GM12801 (cell line): ENCODE measurements at regions not wholly inside any gene's neighbourhood (a gene's known extent, or its start where the extent isn't known, plus 50 kb on each side); places are given as distances from the start of the nearest gene placed in this dataset.

Experiments used
- TF ChIP-seq, protein P1 (sequence below): IDR thresholded peaks from one replicate; pipeline ENCODE4 v1.5.1; 2011; ENCODE audit warnings: control low read depth; ENCODE audit not compliant: insufficient read length; ENCODE audit errors: extremely low read depth

DNA sequence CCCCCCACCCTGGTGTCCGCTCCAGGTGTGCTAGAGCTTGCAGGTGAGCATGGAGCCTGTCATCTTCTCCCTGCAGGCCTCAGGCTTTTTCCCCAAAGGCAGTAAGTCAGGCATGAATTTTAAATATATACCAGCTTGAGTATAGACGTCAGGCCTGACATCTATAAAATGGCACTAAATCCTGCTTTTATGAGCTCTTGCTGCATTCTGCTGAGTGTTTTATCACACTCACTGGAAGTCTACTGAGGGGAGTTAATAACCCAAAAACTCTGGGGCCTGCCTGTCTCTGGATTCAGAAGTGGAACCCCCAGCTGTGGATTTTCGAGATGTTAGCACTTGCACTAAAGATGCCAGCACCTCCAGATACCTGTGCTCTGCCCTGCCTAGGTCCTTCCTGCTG lies 133.4 kb upstream of the TOP1 start:
- TF ChIP-seq, protein P1, sequence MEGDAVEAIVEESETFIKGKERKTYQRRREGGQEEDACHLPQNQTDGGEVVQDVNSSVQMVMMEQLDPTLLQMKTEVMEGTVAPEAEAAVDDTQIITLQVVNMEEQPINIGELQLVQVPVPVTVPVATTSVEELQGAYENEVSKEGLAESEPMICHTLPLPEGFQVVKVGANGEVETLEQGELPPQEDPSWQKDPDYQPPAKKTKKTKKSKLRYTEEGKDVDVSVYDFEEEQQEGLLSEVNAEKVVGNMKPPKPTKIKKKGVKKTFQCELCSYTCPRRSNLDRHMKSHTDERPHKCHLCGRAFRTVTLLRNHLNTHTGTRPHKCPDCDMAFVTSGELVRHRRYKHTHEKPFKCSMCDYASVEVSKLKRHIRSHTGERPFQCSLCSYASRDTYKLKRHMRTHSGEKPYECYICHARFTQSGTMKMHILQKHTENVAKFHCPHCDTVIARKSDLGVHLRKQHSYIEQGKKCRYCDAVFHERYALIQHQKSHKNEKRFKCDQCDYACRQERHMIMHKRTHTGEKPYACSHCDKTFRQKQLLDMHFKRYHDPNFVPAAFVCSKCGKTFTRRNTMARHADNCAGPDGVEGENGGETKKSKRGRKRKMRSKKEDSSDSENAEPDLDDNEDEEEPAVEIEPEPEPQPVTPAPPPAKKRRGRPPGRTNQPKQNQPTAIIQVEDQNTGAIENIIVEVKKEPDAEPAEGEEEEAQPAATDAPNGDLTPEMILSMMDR: no peak

DNA sequence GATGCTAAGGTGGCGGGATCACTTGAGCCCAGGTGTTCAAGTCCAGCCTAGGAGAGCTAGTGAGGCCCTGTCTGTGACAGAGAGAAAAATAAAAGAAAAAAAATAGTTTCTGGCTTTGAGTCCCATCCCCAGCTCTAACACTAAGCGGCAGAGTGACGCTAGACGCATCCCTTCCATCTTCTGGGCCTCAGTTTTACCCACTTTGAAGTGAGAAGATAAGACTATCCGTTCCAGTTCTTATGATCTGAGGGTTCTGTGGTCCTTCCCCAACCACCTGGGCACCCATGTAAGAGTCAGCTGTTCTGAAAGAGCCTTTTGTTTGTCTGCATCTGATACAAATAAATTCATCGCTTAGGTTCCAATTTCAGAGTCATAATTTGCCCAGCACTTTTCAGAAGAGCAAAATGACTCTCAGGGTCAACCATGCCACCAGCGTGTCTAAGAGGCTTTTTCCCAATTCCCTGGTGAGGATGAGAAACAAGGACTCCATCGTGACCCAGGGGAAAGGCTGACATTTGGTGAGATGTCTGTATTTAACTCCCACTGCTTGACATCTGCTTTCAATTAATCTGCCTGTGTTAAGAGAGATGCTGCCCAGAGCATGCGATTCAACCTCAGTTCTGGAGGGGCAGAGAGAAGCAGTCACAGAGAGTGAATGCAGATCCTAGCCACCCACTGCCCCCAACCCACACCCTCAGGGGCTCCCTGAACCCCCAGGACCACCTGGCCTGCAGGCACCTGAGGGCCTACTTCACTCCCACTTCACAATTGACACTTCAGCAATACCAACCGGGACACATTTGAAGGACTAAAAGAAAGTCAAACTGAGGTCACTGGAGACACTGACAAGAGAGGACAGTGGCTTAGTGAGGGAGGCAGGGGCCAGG lies 131.6 kb upstream of the TOP1 start:
- TF ChIP-seq, protein P1: no peak

DNA sequence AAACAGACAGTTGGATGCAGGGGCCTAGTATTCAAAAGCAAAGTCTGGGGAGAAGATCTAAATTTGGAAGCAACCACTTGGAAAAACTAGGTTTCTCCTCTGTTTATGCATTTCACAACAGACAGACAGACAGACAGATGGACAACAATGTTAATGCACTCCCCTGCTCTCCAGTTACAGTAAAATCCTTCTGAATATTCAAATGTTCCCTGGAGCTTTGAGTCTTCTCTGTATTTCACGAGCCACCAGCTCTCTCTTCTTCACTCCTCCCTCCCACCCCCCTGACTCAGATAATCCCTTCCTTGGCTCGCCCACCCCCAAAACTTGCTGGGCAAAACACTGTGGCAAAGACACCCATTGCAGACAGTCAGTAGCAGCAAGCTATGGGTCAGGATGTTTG lies 129.3 kb upstream of the TOP1 start:
- TF ChIP-seq, protein P1: no peak

DNA sequence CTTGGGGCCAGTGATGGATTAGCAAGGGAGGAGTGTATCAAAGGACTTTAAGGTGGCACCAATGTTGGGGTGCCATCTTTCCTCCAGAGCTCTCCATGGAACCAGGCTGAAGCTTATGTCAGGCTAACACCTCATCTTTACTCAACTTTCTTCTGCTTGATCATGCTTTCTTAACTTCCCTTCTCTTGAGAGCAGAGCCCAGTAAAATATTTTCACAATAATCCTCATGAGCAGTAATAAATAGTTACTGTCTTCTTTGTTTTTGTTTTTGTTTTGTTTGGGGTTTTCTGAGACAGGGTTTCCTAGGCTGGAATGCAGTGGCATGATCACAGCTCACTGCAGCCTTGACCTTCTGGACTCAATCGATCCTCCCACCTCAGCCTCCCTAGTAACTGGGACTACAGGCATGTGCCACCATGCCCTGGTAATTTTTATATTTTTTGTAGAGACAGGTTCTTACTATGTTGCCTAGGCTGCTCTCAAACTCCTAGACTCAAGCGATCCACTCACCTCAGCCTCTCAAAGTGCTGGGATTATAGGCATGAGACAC lies 127.9 kb upstream of the TOP1 start:
- TF ChIP-seq, protein P1: no peak

DNA sequence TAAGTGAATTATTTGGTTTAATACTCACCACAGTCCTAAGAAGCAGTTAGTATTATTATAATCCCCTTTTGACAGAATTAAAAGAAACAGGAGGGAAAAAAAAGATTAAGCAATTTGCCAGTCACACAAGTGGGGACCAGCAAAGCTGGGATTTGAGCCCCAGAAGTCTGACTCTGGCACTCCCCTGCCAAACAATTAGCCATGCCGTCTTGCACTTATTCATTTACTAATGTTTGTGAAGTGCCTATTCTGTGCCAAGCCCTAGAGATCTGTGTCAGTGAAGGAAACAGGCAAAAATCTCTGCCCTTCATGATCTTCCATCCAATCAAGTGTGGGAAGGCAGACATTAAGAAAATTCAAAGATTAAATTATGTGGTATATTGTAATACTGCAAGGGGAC lies 126.0 kb upstream of the TOP1 start:
- TF ChIP-seq, protein P1: no peak

DNA sequence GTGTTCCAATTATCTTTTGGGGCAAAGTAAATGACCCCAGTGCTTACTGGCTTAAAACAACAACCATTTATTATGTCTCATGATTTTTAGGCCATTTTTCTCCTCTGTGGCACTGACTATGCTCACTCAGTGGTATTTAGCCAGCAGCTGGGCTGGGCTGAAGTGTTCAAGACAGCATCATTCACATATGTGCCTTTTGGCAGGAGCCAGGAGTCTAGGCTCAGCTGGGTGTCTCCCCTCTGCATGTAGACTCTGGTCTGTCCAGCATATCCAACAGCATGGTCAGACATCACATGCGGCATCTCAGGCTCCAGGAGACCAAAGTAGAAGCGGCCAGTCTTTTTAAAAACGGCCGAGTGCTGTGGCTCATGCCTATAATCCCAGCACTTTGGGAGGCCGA lies 120.3 kb upstream of the TOP1 start:
- TF ChIP-seq, protein P1: no peak

DNA sequence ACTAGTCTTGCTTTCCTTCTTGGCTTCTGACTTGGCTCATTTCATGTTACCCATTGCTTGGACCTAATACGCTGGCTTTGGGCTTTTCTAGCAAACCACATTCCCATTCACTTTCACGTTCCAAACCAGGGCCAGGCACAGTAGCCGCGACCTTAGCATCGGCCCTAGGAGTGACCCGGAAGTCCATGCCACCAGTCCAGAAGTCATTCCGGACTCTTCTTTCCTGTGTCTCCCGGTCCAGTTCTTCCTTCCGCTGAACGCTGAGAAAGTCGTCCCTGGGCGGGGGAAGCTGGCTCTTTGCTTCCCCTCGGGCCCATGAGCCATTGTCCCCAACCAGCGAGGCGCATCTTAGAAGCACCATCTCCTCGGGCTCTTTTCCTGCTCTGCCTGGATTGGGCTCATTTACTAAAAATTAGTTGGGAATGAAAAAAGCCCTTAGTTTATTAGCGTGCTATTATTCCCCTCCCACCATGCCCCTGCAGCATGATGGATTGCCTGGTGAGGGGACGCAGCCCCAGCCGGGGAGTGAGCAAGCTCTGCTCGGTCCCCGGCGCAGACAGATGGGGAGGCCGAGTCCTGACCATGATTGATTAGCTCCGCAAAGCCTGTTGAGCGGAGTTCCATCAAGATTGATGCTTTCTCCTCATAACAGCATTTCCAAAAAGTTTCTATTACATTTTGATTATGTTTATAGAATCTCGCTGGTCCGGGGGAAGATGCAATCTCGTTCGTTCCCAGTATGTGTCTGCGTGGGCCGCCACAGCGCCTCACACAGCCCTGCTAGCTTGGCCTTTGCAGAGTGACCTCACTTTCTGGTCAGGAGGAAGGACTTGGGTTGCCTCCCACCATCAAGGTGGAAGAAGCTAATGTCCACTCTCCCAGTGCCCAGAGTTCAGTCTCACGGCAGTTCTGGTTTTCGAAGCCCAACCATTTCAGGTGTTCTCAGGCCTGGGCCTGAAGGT lies 115.1 kb upstream of the TOP1 start:
- TF ChIP-seq, protein P1: no peak
